ENCODE measurements at regions not wholly inside any gene's neighbourhood (a gene's known extent, or its start where the extent isn't known, plus 50 kb on each side); places are given as distances from the start of the nearest gene placed in this dataset.

DNA sequence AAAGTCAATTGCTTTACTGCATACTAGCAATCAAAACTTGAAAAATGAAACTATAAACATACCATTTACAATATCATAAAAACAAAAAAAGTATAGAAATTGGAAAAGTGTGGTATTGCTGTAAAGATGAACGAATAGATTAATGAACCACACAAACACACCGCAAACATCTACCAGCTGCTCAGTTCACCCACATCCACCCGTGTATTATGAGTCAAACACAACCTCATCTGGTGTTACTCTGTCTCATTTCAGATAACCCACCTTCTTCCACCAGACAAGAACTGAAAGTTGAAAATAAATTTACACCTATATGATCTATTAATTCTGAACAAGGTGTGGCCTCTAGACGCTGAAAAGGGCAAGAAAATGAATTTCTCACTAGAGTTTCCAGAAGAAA lies 53.3 kb downstream of the BLID start:
- no peak for DNase-seq
- Histone ChIP-seq H3K27me3 (ENCODE audit: insufficient read depth, low read length) (no peaks in the 10 kb centered on the region), H3K14ac (ENCODE audit: insufficient read depth, low read length) (no peak overlapping the region), H2BK120ac (ENCODE audit: low read depth, low read length, poor library complexity, severe bottlenecking) (no peak overlapping the region), H2BK20ac (ENCODE audit: low read depth, low read length, poor library complexity, severe bottlenecking) (no peak overlapping the region), H4K91ac (ENCODE audit: insufficient read length, low read depth, low read length) (no peak overlapping the region), H3K56ac (ENCODE audit: insufficient read length, low read depth, low read length) (no peak overlapping the region), H2AFZ (ENCODE audit: low read length) (no peak overlapping the region), H4K5ac (ENCODE audit: insufficient read length, low read depth, low read length) (no peak overlapping the region), H4K20me1 (ENCODE audit: control insufficient read depth, insufficient read depth, insufficient read length) (no peaks in the 10 kb centered on the region), H3K27ac (ENCODE audit: insufficient read length, low read depth, low read length) (no peak overlapping the region), H3T11ph (ENCODE audit: low read length) (no peak overlapping the region), H3K18ac (ENCODE audit: insufficient read length, low read depth, low read length) (no peak overlapping the region), H3K79me1 (ENCODE audit: insufficient read depth, low read depth, low read length, poor library complexity, severe bottlenecking) (no peaks in the 10 kb centered on the region), H3K9me3 (ENCODE audit: control insufficient read depth, low read depth, low read length) (no peaks in the 10 kb centered on the region), H3K23me2 (ENCODE audit: insufficient read length, low read depth, low read length, poor library complexity, severe bottlenecking) (no peaks in the 10 kb centered on the region), H3K4me2 (ENCODE audit: insufficient read depth, insufficient read length, low read length) (no peak overlapping the region), H3K9ac (ENCODE audit: extremely low read depth, insufficient read length, low read length) (no peak overlapping the region), H2BK5ac (ENCODE audit: insufficient read length, low read length) (no peak overlapping the region), H4K8ac (replicated peaks; ENCODE audit: insufficient read length, low read depth, low read length) (no peak overlapping the region), H2BK12ac (ENCODE audit: insufficient read length, low read depth, low read length) (no peak overlapping the region), H3K4ac (ENCODE audit: low read depth, low read length) (no peak overlapping the region), H3K23ac (ENCODE audit: insufficient read length, low read depth, low read length) (no peak overlapping the region), H2AK5ac (ENCODE audit: insufficient read length, low read length) (no peak overlapping the region), H3K79me2 (ENCODE audit: insufficient read depth, low read length) (no peaks in the 10 kb centered on the region), H2BK15ac (ENCODE audit: low read depth, low read length) (no peak overlapping the region), H3K4me1 (ENCODE audit: insufficient read depth, low read length) (no peaks in the 10 kb centered on the region)
- no peaks in the 10 kb centered on the region; the same call in 1 of the 2 replicates for H3K27me3 Mint-ChIP-seq (ENCODE audit: low read depth)
- WGBS (ENCODE audit: extremely low coverage, insufficient read length, low lambda C conversion rate): no CpG with 5 or more reads among the region's 4 CpGs
- no peak overlapping the region for H3K27ac Mint-ChIP-seq
- no peaks in the 10 kb centered on the region for H3K4me1 Mint-ChIP-seq
- H3K36me3 Mint-ChIP-seq (ENCODE audit: insufficient read depth in 1 of 3, low read depth in 3 of 3): peaks cover 10 to 24% (median 10%) of the 10 kb centered on the region in 3 experiments
- TF ChIP-seq, protein P1, sequence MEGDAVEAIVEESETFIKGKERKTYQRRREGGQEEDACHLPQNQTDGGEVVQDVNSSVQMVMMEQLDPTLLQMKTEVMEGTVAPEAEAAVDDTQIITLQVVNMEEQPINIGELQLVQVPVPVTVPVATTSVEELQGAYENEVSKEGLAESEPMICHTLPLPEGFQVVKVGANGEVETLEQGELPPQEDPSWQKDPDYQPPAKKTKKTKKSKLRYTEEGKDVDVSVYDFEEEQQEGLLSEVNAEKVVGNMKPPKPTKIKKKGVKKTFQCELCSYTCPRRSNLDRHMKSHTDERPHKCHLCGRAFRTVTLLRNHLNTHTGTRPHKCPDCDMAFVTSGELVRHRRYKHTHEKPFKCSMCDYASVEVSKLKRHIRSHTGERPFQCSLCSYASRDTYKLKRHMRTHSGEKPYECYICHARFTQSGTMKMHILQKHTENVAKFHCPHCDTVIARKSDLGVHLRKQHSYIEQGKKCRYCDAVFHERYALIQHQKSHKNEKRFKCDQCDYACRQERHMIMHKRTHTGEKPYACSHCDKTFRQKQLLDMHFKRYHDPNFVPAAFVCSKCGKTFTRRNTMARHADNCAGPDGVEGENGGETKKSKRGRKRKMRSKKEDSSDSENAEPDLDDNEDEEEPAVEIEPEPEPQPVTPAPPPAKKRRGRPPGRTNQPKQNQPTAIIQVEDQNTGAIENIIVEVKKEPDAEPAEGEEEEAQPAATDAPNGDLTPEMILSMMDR (conservative IDR thresholded peaks at IDR 0.05): no peak
- peaks cover 19 to 29% of the 10 kb centered on the region in 2 experiments for H3K9me3 Mint-ChIP-seq
- no peak overlapping the region for H3K4me3 Mint-ChIP-seq
